Left renal pelvis (tissue), 4 donors: ENCODE measurements at regions not wholly inside any gene's neighbourhood (a gene's known extent, or its start where the extent isn't known, plus 50 kb on each side); places are given as distances from the start of the nearest gene placed in this dataset.
"Not testable (repeated sequence)": the region's sequence is repeated elsewhere in the genome, so short reads cannot be mapped to it uniquely, and the experiment has no call there.

Experiments
- DNase-seq, 4 donors: peaks; one replicate each; pipeline ENCODE4 v3.0.0-alpha.2; 2013; ENCODE audit warnings: low read depth in 4 of 4, low spot score in 3 of 4

DNA sequence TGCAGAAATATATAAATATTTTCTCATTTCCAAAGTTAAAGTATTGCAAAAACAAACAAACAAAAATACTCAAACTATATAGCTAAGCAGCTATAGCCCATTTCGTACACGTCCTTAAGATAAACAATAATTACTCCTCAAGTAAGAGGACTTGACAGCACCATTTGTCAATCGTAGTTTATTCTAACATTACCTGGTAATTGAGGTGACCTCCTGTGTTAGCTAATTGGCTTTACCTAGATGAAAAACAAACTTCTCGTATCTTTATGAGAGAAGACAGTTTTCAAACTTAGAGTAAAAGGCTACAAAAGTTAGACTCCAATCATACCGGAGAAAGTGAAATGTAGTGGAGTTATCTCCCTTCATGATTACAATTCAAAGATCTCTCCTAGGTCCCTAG is 1876.1 kb upstream of the PCDH20 start:
- DNase-seq, result no peak

DNA sequence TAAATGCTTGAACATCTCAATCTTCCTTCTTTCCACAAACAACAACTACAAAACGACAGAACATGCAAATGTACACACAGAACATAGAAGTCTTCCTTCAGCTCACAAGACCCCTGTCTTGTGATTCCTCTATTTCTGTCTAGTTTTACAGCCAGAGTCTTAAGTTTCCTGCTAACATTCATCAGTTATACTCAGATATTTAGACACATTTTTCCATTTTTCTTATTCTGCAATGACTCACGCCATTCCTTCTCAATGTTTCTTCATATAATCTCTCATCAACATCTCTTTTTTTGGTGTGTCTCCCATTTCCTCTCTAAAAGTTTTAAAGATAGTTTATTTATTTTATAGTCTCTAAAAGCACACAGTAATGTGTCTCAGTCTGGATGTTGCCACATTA is 1872.9 kb upstream of the PCDH20 start:
- no peak for DNase-seq

DNA sequence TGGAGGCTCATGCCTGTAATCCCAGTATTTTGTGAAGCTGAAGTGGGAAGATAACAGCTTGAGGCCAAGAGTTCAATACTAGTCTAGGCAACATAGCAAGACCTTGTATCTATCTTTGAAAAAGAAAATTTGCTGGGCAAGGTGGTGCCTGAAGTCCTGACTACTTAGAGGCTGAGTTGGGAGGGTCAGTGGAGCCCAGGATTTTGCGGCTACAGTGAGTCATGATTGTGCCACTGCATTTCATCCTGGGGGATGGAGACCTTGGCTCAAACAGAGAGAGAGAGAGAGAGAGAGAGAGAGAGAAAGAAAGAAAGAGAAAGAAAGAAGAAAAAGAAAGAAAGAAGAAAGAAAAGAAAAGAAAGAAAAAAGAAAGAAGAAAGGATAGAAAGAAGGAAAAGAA is 1872.3 kb upstream of the PCDH20 start:
- DNase-seq, result no peak

- no peak for DNase-seq
Measured at GRCh38 chr13:63285426-63285825, 1869.8 kb upstream of the PCDH20 start.

- no peak for DNase-seq
Measured at GRCh38 chr13:63279136-63279535, 1863.5 kb upstream of the PCDH20 start.

DNA sequence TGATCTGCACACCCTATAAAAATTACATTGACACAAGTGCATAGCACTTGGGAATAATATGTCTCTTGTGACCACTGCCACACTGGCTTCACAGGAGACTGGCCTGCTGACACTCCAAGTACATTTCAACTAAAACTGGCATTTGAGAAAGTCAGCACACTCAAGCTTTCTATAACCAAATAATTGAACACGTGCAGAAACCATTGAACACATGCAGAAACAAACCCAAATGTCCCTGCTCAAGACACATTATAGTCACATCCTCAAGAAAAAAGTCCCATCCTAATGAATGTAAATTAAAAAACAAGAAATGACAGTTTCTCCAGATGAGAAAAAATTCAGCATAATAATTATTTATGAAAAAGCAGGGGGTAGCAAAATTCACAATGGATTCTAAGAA is 1859.1 kb upstream of the PCDH20 start:
- DNase-seq, result no peak

GRCh38 chr13:63249411-63250187 is 1834.0 kb upstream of the PCDH20 start:
- DNase-seq, result no peak

- not testable (repeated sequence) for DNase-seq
Measured at GRCh38 chr13:63236667-63237396, 1821.2 kb upstream of the PCDH20 start.

DNA sequence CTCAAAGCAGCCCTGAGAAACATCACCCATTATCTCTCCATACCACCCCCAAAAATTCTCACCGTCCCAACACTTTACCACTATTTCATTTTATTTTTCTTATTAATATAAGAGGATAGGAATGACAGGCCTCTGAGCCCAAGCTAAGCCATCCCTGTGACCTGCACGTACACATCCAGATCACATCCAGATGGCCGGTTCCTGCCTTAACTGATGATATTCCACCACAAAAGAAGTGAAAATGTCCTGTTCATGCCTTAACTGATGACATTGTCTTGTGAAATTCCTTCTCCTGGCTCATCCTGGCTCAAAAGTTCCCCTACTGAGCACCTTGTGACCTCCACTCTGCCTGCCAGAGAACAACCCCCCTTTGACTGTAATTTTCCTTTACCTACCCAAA is 1802.9 kb upstream of the PCDH20 start:
- not testable (repeated sequence) for DNase-seq

DNA sequence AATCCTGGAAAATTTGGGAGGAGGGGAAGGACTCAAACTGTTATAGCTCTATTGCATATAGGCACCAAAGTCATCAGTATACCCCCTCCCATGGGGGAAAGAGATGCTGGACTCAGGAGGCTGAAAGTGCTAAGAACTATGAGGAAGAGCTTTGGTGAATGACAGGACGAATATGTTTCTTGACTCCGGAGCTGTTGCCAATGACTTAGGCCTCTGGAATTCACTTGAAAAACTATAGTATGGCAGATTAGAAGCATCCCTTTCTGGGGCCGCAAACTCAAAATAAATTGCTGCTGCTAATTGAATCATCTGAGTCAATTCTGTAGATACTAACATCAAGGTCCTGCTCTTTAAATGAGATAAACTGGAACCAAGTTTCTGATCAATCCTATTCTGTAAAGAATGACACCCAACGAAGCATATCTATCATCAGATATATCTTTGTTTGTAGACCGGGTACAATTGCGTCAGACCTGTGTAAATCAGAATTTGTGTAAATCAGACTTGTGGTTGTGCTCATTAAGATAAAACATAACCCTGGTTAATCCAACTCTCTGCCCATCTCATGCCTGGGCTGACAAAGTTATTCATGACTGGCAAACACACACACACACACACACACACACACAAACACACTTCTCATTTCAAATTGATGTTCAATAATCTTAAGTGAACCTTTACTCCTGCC is 1793.8 kb upstream of the PCDH20 start:
- no peak for DNase-seq

GRCh38 chr13:63208826-63209225 is 1793.2 kb upstream of the PCDH20 start:
- no peak for DNase-seq

- DNase-seq, result no peak
Measured at GRCh38 chr13:63206461-63206860, 1790.8 kb upstream of the PCDH20 start.

GRCh38 chr13:63201493-63201892 is 1785.8 kb upstream of the PCDH20 start:
- no peak for DNase-seq

DNA sequence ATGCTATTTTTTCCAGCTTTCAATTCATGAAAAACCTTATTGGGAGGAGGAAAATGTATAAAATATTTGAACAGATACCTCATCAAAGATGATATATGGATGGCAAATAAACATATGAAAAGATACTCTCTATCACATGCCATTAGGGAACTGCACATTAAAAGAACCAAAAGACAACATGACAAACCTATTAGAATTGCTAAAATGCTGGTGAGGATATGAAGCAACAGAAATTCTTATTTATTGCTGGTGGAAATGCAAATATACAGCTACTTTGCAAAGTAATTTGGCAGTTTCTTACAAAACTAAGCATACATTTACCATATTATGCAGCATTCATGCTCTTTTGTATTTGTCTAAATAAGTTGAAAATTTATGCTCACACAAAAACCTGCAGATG is 1783.9 kb upstream of the PCDH20 start:
- DNase-seq, result no peak

- DNase-seq, result no peak
Measured at GRCh38 chr13:63198071-63198470, 1782.4 kb upstream of the PCDH20 start.

- DNase-seq, result no peak
Measured at GRCh38 chr13:63195726-63196125, 1780.1 kb upstream of the PCDH20 start.

GRCh38 chr13:63190742-63191141 is 1775.1 kb upstream of the PCDH20 start:
- no peak for DNase-seq

DNA sequence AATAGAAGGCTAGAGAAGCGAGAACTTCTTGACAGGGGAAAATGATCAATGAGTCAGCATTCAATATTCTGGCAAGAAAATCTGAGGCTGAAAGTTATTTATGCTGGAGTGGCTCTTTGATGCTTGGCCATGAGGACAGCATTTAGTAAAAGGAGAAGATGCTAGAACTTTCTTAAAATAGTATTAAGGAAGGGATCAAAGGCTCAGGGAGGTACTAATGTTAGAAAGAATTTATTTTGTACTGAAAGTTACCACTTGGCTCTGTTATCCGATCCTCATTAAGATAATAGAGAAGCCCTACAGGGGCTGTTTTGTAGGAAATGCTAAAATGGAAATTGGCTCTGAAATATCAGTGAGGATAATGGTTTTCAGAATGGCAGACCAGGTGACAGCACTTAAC is 1774.6 kb upstream of the PCDH20 start:
- no peak for DNase-seq

DNA sequence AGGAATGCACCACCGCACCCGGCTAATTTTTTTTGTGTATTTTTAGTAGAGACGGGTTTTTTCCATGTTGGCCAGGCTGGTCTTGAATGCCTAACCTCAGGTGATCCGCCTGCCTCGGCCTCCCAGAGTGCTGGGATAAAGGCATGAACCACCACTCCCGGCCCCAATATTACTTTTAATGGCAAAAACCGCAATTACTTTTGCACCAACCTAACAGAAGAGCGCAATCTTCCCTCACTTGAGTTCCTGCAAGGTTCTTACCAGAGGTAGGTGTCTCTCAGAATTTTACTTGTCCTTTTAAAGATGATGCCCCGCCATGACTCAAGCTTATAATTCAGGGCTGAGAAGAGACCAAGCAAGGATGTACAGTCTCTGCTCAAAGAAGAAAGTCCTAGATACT is 1774.1 kb upstream of the PCDH20 start:
- no peak for DNase-seq

- DNase-seq, result no peak
Measured at GRCh38 chr13:63184693-63185092, 1769.0 kb upstream of the PCDH20 start.

GRCh38 chr13:63175536-63175935 is 1759.9 kb upstream of the PCDH20 start:
- DNase-seq, result no peak
